IPS DF 19.7 (cell line): ENCODE measurements at regions not wholly inside any gene's neighbourhood (a gene's known extent, or its start where the extent isn't known, plus 50 kb on each side); places are given as distances from the start of the nearest gene placed in this dataset.

Source experiments
- DNase-seq: peaks from one replicate; pipeline ENCODE4 v3.0.0-alpha.2; 2013; ENCODE audit warnings: low read depth, low spot score

GRCh38 chr4:184528713-184529112 is 54.4 kb upstream of the IRF2 start:
- DNase-seq = no peak

GRCh38 chr4:184528051-184528450 is 53.7 kb upstream of the IRF2 start:
- no peak for DNase-seq

GRCh38 chr4:184526228-184526627 is 51.9 kb upstream of the IRF2 start:
- DNase-seq = no peak
